Lung (tissue), 11 donors: ENCODE measurements at regions not wholly inside any gene's neighbourhood (a gene's known extent, or its start where the extent isn't known, plus 50 kb on each side); places are given as distances from the start of the nearest gene placed in this dataset.

Experiments
- ATAC-seq: fragments of 200-7000 bp; cut with Tn5 transposase; one replicate; pipeline ENCODE4 v1.9.1; 2020; ENCODE audit warnings: moderate number of reproducible peaks; ENCODE audit not compliant: insufficient read depth, low FRiP score
- DNase-seq, 3 donors: peaks; one replicate each; pipeline ENCODE4 v3.0.0-alpha.2; 2013 to 2017
- H3K27ac ChIP-seq, 2 donors: one replicate each; pipeline ENCODE4 v1.5.1; 2013; ENCODE audit warnings: mild to moderate bottlenecking in 2 of 2, moderate library complexity in 2 of 2, control low read depth in 1 of 2, inconsistent platforms in 1 of 2, low read depth in 1 of 2, low read length in 1 of 2
- H3K27me3 ChIP-seq, 3 donors: one replicate each; pipeline ENCODE4 v1.5.1; 2013; ENCODE audit warnings: low read length in 2 of 3; ENCODE audit not compliant: control insufficient read depth in 3 of 3, insufficient read depth in 3 of 3
- H3K36me3 ChIP-seq, 4 donors: one replicate each; pipeline ENCODE4 v1.5.1; 2013; ENCODE audit warnings: low read length in 4 of 4, mild to moderate bottlenecking in 1 of 4, moderate library complexity in 1 of 4; ENCODE audit not compliant: control insufficient read depth in 4 of 4, insufficient read depth in 4 of 4
- H3K4me1 ChIP-seq, 5 donors: one replicate each; pipeline ENCODE4 v1.5.1; 2013; ENCODE audit warnings: low read length in 5 of 5, mild to moderate bottlenecking in 2 of 5, moderate library complexity in 1 of 5; ENCODE audit not compliant: control insufficient read depth in 5 of 5, insufficient read depth in 5 of 5
- H3K4me3 ChIP-seq: one replicate; pipeline ENCODE4 v1.5.1; 2013; ENCODE audit warnings: mild to moderate bottlenecking, control low read depth, moderate library complexity
- H3K9ac ChIP-seq, 2 donors: one replicate each; pipeline ENCODE4 v1.5.1; 2013; ENCODE audit warnings: low read length in 2 of 2, control low read depth in 1 of 2; ENCODE audit not compliant: insufficient read depth in 1 of 2
- H3K9me3 ChIP-seq, 4 donors: one replicate each; pipeline ENCODE4 v1.5.1; 2013; ENCODE audit warnings: low read length in 3 of 4, mild to moderate bottlenecking in 1 of 4, moderate library complexity in 1 of 4; ENCODE audit not compliant: control insufficient read depth in 4 of 4, insufficient read depth in 3 of 4
- WGBS, 2 donors: extraction: QIAGEN DNeasy Blood & Tissue Kit; methylation state at CpG; one replicate each; pipeline ENCODE4 v1.1.7; 2013; 5-methylcytosine and 5-hydroxymethylcytosine counted together
- TF ChIP-seq, protein P1 (sequence below): IDR thresholded peaks from 2 replicates; pipeline ENCODE4 v1.5.1; 2012; ENCODE audit warnings: mild to moderate bottlenecking; ENCODE audit errors: control extremely low read depth, extremely low read depth
- donor health status: control.
- donor health status: control.
- donor health status: Bipolar disorder and iron deficiency.
- donor health status: healthy.
- donor health status: DM: yes; HTN: yes; CAD: no.

- Histone ChIP-seq H3K4me3 (no peak overlapping the region), H3K27me3 (no peaks in the 10 kb centered on the region), H3K9ac (no peak overlapping the region), H3K27ac (no peak overlapping the region), H3K4me1 (peaks cover 0 to 3% (median 0%) of the 10 kb centered on the region in 5 donors), H3K9me3 (no peaks in the 10 kb centered on the region), H3K36me3 (no peaks in the 10 kb centered on the region)
- no peak for DNase-seq
- TF ChIP-seq, protein P1, sequence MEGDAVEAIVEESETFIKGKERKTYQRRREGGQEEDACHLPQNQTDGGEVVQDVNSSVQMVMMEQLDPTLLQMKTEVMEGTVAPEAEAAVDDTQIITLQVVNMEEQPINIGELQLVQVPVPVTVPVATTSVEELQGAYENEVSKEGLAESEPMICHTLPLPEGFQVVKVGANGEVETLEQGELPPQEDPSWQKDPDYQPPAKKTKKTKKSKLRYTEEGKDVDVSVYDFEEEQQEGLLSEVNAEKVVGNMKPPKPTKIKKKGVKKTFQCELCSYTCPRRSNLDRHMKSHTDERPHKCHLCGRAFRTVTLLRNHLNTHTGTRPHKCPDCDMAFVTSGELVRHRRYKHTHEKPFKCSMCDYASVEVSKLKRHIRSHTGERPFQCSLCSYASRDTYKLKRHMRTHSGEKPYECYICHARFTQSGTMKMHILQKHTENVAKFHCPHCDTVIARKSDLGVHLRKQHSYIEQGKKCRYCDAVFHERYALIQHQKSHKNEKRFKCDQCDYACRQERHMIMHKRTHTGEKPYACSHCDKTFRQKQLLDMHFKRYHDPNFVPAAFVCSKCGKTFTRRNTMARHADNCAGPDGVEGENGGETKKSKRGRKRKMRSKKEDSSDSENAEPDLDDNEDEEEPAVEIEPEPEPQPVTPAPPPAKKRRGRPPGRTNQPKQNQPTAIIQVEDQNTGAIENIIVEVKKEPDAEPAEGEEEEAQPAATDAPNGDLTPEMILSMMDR: no peak
- WGBS, 2 donors: 79 to 92% methylated on average over 1 of the region's 1 CpG
- ATAC-seq: no peak
These were observed 80.4 kb upstream of the SPTLC3 start for GRCh38 chr20:12928358-12928754.

- no peak overlapping the region for H3K27ac ChIP-seq
- ATAC-seq (no peak), DNase-seq (peak in 1 of 3 donors; percentile 23)
- no peaks in the 10 kb centered on the region for H3K27me3 ChIP-seq
- TF ChIP-seq, protein P1: no peak
- no peak overlapping the region for H3K9ac ChIP-seq
- H3K9me3 ChIP-seq: no peaks in the 10 kb centered on the region
- H3K4me1 ChIP-seq: peaks cover 0 to 3% (median 0%) of the 10 kb centered on the region in 5 donors
- H3K36me3 ChIP-seq: no peaks in the 10 kb centered on the region
- 38 to 39% methylated on average over 4 of the region's 4 CpGs for WGBS, 2 donors
- no peak overlapping the region for H3K4me3 ChIP-seq
These were observed 79.9 kb upstream of the SPTLC3 start for GRCh38 chr20:12928755-12929401.

DNA sequence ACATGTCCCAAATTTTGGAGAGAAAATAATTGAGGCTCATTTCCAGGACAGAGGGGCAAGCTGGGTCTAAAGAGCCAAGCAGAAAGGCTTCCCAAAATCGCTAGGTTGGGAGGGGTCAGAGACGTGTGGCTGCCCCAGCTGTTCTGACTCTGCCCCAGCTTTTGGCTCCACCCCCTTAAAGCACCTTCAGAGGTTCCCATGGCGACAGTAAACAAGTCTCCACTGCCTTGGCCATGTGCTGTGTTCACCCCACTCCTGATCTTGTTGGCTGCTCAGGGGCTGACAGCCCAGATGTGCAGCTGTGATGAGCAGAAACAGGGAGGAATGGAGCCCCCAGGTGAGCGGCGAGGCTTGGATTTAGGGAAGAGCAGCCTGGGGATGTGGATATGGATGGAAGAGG, 72.8 kb upstream of the SPTLC3 start:
- DNase-seq (no peak), ATAC-seq (no peak)
- Histone ChIP-seq H3K27ac (no peak overlapping the region), H3K9ac (no peak overlapping the region), H3K9me3 (no peaks in the 10 kb centered on the region), H3K4me1 (no peaks in the 10 kb centered on the region), H3K4me3 (no peak overlapping the region), H3K27me3 (no peaks in the 10 kb centered on the region), H3K36me3 (no peaks in the 10 kb centered on the region)
- TF ChIP-seq, protein P1: no peak
- 77 to 83% methylated on average over 5 of the region's 5 CpGs for WGBS, 2 donors

DNA sequence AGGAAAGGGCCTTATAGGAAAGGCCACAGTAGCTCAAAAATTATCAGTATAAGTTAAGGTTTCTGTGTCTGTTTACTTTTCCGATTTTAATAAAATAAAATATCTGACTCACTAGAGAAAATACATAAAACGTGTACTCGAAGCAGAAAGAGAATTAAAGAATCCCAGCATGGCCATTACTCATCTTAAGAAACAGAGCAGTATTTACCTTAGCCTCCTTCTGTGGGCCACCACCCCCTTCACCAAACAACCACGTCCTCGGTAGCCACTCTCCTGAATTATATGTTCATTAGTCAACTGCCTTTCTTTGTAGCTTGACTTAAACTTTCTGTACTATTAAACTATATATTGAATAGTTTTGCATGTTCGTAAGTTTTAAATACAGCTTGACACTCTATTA, 72.2 kb upstream of the SPTLC3 start:
- DNase-seq (no peak), ATAC-seq (no peak)
- no peaks in the 10 kb centered on the region for H3K4me1 ChIP-seq
- no peaks in the 10 kb centered on the region for H3K27me3 ChIP-seq
- H3K36me3 ChIP-seq: no peaks in the 10 kb centered on the region
- no peaks in the 10 kb centered on the region for H3K9me3 ChIP-seq
- H3K9ac ChIP-seq: no peak overlapping the region
- TF ChIP-seq, protein P1: no peak
- H3K27ac ChIP-seq: no peak overlapping the region
- 69 to 82% methylated on average over 6 of the region's 6 CpGs for WGBS, 2 donors
- H3K4me3 ChIP-seq: no peak overlapping the region
